ENCODE measurements at regions not wholly inside any gene's neighbourhood (a gene's known extent, or its start where the extent isn't known, plus 50 kb on each side); places are given as distances from the start of the nearest gene placed in this dataset.

DNA sequence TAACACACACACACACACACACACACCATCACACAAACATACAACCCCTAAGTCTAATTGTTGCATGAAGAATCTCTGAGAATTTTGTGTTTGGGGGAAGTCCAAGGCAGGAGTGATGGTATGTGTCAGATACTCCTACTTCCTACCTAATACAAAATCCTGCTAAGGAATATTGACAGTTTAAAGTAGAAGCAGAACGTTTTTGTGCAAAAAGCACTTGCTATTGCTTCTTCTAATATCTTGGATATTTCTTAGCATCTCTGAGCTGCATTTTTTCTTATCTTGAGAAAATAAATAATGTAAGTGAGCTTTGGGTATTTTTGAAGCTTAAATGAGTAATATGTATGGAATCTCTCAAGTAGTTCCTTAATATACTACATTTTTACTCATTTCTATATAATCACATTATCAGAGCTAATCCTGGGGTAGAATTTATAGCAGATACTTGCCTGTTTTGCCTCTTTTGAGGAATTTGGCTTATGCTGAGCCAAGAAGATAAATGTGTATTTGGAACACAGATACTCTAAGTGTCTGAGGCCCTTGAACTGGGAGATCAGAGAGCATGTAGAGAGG, 212.3 kb downstream of the DKK1 start:
- TF ChIP-seq CTCF (IDR thresholded peaks at IDR 0.05; ENCODE audit: low read depth, low read length, poor library complexity, severe bottlenecking) (no peak), EZH2phosphoT487 (IDR thresholded peaks at IDR 0.05; ENCODE audit: borderline replicate concordance, low read length) (no peak)

All from DOHH2 (cell line).